HG03060 (cell line): ENCODE measurements at regions not wholly inside any gene's neighbourhood (a gene's known extent, or its start where the extent isn't known, plus 50 kb on each side); places are given as distances from the start of the nearest gene placed in this dataset.
"Not testable (repeated sequence)": the region's sequence is repeated elsewhere in the genome, so short reads cannot be mapped to it uniquely, and the experiment has no call there.

Experiments
- ATAC-seq: cut with Tn5 transposase; IDR thresholded peaks from one replicate; pipeline ENCODE4 v1.9.1; 2021; ENCODE audit warnings: low read depth, moderate number of reproducible peaks; ENCODE audit not compliant: unreplicated experiment

GRCh38 chr18:40281356-40281755 lies 1673.7 kb upstream of the PIK3C3 start:
- not testable (repeated sequence) for ATAC-seq

GRCh38 chr18:40274618-40275196 lies 1680.3 kb upstream of the PIK3C3 start:
- ATAC-seq: no peak

- no peak for ATAC-seq
These were observed 1682.3 kb upstream of the PIK3C3 start for GRCh38 chr18:40272630-40273231.

GRCh38 chr18:40259115-40259835 lies 1695.8 kb upstream of the PIK3C3 start:
- ATAC-seq: no peak

- ATAC-seq: no peak
These were observed 1696.7 kb upstream of the PIK3C3 start for GRCh38 chr18:40258311-40258710.

GRCh38 chr18:40250236-40250635 lies 1704.8 kb upstream of the PIK3C3 start:
- ATAC-seq: no peak

GRCh38 chr18:40249390-40250080 lies 1705.5 kb upstream of the PIK3C3 start:
- ATAC-seq: no peak

GRCh38 chr18:40245612-40246011 lies 1709.4 kb upstream of the PIK3C3 start:
- not testable (repeated sequence) for ATAC-seq

- no peak for ATAC-seq
These were observed 1711.4 kb upstream of the PIK3C3 start for GRCh38 chr18:40243607-40244006.

- no peak for ATAC-seq
These were observed 1719.2 kb upstream of the PIK3C3 start for GRCh38 chr18:40235836-40236235.

- no peak for ATAC-seq
These were observed 1719.7 kb upstream of the PIK3C3 start for GRCh38 chr18:40235323-40235722.

- no peak for ATAC-seq
These were observed 1721.0 kb upstream of the PIK3C3 start for GRCh38 chr18:40233931-40234616.

- no peak for ATAC-seq
These were observed 1732.3 kb upstream of the PIK3C3 start for GRCh38 chr18:40222776-40223175.

GRCh38 chr18:40216856-40217255 lies 1738.2 kb upstream of the PIK3C3 start:
- ATAC-seq: no peak

GRCh38 chr18:40215979-40216378 lies 1739.1 kb upstream of the PIK3C3 start:
- ATAC-seq: no peak

- no peak for ATAC-seq
These were observed 1744.3 kb upstream of the PIK3C3 start for GRCh38 chr18:40210696-40211095.

- no peak for ATAC-seq
These were observed 1746.1 kb upstream of the PIK3C3 start for GRCh38 chr18:40208958-40209357.

- no peak for ATAC-seq
These were observed 1757.3 kb upstream of the PIK3C3 start for GRCh38 chr18:40197711-40198110.

- no peak for ATAC-seq
These were observed 1768.4 kb upstream of the PIK3C3 start for GRCh38 chr18:40186677-40187076.

GRCh38 chr18:40179729-40180461 lies 1775.1 kb upstream of the PIK3C3 start:
- no peak for ATAC-seq
